GM21825 (cell line): ENCODE measurements at regions not wholly inside any gene's neighbourhood (a gene's known extent, or its start where the extent isn't known, plus 50 kb on each side); places are given as distances from the start of the nearest gene placed in this dataset.

Experiments used
- ATAC-seq: cut with Tn5 transposase; IDR thresholded peaks from one replicate; pipeline ENCODE4 v1.9.1; 2021; ENCODE audit warnings: mild to moderate bottlenecking, moderate library complexity; ENCODE audit not compliant: unreplicated experiment

- ATAC-seq: no peak
These were observed 72.0 kb upstream of the SMC2 start for GRCh38 chr9:104022083-104022482.

GRCh38 chr9:104025104-104025503 is 69.0 kb upstream of the SMC2 start:
- no peak for ATAC-seq

DNA sequence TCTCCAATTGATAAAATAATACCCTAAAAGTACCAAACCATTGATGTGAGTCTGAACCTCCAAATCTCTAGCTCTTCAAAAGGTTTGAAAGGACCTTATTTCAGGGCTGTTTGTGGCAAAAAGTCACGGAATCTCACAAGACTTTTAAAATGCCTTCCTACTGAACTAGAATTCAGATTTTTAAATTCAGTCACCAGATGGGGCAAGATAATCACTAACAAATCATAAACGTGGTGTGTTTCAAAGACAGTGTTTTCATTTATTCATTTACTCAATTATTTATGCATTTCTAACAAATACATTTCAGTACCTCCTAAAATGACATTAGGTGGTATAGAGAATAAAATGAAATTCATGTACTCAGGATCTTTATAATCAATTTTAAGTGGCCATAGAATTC is 68.2 kb upstream of the SMC2 start:
- ATAC-seq: no peak

GRCh38 chr9:104027295-104027694 is 66.8 kb upstream of the SMC2 start:
- ATAC-seq: no peak

- no peak for ATAC-seq
These were observed 65.3 kb upstream of the SMC2 start for GRCh38 chr9:104028827-104029226.
